OCI-M1 (cell line): ENCODE measurements at regions not wholly inside any gene's neighbourhood (a gene's known extent, or its start where the extent isn't known, plus 50 kb on each side); places are given as distances from the start of the nearest gene placed in this dataset.
A peak's percentile ranks its signal among the peaks of the same experiment; 100 is the strongest.

Experiments used
- DNase-seq: peaks from one replicate; lab custom pipeline; 2025; lab: John Stamatoyannopoulos, UW

DNA sequence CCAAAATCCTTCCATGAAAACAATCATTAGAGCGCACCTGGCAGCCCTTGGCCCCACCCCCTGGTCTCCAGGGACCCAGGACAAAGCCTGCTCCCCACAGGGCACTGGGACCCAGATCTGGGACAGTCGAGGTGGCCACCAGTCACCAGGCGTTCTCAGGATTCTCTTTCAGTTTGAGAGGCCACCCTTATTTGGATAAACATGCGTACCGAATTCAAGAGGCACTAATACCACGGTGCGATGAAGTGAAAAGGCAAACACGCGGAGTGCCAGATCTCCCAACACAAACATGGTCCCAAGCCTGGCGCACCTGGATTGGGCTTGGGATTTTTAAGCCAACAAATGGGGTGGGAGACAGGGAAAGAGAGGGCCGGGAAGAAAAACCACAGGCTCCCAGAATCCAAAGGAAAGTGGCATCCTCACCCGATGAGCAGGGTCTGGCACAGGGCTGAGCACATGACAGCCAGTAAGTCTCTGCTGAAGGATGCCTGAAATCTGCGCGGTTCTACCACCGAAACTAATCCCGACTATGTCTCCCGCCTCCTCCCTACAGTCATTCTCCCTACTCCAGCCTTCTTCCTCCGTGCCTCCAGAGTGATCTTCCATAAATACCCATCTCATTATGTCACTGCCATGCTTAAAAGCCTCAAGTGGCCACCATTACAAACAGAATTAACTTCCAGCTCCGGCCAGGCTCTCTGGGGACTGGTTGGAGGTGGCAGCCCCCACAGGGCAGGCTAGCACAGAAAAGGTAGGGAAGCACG, 60.9 kb upstream of the KLHL29 start:
- DNase-seq: no peak

DNA sequence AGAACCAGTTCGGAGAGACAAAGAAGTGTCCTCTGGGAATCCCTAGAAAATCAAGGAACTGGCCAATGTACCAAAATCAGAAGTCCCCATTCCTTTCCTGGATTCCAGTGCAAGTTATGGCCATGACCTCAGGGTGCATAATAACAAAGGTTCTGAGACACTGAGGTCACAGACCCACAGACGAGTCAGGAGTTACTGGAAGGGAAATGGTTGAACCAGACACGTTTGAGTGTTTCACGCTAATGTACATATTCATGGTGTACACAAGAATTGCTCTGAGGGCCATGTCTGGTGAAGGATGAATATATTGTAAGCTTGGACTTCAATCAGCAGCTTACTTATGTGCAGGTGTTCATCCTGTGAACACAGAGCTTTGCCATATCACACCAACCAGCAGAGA, 58.6 kb upstream of the KLHL29 start:
- DNase-seq: no peak

DNA sequence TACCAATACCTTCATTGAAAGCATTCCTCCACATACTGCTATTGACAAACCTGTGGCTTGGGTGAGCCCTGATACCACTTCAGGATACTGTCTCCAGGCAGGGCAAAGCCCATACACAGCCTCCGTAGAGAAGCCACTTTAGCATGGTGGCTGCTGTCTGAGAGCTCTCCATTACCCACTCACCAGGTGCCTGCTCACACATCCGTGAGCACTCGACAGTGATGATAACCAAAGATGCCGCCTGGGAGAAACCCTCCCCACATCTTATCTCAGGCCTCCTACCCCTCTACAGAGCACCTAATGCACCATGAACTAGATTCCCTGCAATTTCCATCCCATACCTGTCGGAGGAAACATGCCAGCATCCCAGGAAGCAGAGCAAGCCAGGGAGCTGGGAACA, 57.6 kb upstream of the KLHL29 start:
- DNase-seq: no peak

DNA sequence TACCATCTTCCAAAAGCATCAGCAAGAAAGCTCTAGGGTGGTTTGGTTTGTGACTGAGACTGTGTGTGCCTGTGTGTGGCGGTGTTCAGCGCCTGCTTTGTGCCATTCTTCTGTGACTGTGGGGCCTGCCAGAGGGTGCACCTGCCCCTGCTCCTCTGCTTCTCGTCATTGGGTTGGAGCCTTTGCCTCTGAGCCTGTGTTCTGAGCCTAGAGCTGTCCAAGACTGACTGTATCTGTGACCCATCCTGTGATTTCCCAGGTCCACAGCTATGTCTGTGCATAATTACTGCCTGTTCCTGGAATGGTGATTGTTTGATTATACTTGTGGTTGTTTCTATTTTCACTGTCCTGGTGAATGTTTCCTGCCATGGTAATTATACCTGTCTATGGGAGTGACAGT, 57.1 kb upstream of the KLHL29 start:
- no peak for DNase-seq

DNA sequence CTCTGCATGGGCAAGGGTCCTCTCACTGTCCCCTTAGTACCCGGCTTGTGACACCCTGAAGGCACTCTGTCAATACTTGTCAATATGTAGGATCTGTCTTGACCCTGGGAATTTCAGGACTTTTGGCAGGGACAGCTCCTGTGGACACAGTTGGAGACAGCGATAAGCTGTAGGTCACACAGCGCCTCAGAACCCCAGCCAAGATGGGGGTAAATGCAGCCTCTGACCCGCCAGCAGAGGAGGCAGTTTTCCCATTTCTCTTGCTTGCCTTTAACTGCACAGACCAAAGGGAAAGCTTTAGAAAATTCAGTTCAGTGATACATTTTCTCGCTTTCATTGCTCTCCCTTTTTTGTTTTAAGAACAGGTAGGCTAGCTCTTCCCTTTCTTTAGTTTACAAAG, 54.8 kb upstream of the KLHL29 start:
- DNase-seq: peak; percentile 33
